ENCODE measurements at regions not wholly inside any gene's neighbourhood (a gene's known extent, or its start where the extent isn't known, plus 50 kb on each side); places are given as distances from the start of the nearest gene placed in this dataset.
A peak's percentile ranks its signal among the peaks of the same experiment; 100 is the strongest.

GRCh38 chr10:78630944-78631838 is 437.6 kb upstream of the ZMIZ1 start:
- no peak for DNase-seq

GRCh38 chr10:78634389-78634815 is 434.4 kb upstream of the ZMIZ1 start:
- DNase-seq: no peak

DNA sequence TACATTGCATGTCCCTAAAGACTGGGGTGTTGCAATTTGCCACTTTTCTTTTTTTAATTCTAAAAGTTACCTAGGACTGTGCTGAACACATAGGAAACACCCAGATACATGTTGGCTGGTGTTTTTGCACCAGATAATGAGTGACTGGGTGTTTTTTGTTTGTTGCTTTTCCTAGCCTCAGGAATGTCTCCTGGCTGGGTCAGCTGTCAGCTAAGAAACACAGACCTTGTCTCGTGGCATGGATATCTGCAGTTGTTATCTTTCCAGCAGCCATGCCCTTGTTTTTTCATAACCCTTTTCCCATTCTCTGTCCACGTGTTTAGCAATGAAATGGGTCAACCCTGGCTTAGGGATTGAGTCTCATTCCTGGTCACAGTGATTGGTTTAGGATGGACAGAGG is 433.9 kb upstream of the ZMIZ1 start:
- no peak for DNase-seq

DNA sequence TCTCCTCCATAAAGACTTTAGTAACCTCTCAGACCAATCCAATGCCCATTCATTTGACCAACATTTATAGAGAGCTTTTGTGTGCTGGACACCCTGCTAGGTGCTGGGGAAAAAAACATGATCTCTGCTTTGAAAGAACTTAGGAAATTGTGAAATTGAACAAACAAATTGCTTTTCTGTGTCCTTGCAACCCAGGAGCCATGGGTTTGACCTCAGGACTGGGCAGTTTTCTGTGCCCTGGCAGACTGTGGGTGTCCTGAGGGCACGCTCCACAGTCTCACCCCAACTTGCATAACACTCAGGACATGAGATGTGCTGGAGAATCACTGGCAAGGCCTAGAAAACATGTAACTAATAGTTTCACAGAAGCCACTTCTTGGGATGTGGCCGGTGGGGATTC is 429.1 kb upstream of the ZMIZ1 start:
- DNase-seq: no peak

DNA sequence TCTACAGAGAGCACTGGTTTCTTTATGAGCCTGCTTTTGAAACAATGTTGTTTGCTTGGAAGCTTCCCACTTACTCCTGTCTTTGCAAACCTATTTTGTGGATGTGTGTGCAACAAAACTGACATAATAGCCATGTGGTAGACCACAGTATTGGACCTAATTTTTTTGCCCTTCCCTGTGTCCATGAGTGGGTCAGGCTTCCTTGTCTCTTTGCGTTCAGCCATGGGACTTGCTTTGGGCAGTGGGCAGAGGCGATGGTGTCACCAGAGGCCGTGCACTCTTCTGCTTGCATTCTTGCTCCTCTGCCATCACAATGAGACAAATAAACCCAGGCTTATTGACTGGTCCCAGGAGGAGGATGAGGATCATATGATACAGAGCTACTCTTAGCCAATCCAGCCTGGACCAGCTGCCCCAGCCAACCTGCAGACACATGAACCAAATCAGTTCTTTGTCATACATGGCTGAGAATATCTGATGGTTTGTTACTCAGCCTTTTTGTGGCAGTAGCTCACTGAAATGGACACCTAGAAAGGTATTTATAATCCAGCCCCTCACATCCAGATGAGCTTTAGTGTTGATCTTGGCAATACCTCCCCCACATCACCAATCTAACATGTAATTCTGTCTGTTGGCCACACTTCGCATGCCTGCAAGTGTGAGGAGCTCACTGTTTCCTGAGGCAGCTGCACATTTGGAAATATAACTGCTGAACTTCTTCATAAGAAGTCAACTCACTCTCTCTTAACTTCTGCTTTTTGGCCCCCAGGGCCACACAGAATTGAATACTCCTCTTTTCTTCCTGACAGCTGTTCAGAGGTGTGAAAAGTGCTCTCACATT is 427.8 kb upstream of the ZMIZ1 start:
- peak; percentile 99 for DNase-seq

GRCh38 chr10:78641693-78642092 is 427.1 kb upstream of the ZMIZ1 start:
- DNase-seq: no peak

- DNase-seq: peak in 1 of 2 experiments; percentile 9
These were observed 426.4 kb upstream of the ZMIZ1 start for GRCh38 chr10:78642269-78642816.

DNA sequence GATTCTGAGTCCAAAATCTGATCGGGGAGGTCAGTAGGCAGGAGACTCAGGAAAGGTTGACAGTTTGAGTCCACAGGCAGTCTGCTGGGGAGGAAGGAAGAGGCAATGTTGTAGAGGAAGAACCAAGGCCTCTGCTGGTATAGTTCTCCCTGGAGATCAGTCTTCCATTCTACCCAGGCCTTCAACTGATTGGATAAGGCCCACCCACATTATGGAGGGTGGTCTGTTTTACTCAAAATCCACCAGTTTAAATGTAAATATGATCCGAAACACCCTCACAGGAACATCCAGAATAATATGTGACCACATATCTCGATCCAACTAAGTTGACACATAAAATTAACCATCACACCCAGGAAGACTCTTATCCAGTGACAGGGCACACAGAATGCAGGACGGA is 425.3 kb upstream of the ZMIZ1 start:
- no peak for DNase-seq

GRCh38 chr10:78644550-78644949 is 424.2 kb upstream of the ZMIZ1 start:
- no peak for DNase-seq

GRCh38 chr10:78645169-78645686 is 423.5 kb upstream of the ZMIZ1 start:
- DNase-seq: no peak

DNA sequence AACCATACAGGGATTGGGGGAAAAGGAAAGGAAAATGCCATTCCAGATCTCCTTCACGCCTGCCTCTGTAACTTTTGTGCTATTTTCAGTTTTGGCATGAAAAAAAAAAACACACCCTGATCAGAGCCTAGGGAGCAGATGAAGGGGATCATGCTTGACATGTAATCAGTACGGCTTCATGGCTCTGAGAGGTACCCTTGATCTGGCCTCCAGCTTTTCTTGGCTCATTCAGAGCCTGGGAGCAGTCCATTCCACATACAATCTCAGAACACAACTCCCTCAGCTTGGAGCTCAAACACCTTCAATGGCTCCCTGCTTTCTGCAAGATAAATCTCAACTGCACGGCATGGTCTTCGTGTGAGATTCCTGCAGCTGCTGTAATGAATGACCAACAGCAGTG is 422.8 kb upstream of the ZMIZ1 start:
- DNase-seq: no peak

- DNase-seq: no peak
These were observed 420.4 kb upstream of the ZMIZ1 start for GRCh38 chr10:78648256-78648860.

DNA sequence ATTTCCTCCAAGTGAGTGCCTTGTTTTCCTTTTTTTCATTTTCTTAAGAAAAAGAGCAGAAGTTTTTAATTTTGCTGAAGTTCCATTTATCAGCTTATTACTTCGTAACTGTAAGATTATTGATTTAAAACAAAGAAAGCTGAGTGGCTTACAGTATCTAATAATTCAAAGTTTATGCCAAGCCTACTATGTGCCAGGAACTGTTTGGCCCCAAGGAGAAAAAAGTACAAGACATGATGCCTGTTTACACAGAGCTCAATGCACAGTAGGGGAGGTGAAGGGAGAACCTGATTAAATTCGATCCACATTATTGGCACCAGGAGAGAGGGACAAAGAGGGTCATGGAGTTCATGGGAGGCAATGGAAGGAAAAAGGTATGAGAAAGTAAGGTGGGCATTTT is 419.3 kb upstream of the ZMIZ1 start:
- DNase-seq: no peak

DNA sequence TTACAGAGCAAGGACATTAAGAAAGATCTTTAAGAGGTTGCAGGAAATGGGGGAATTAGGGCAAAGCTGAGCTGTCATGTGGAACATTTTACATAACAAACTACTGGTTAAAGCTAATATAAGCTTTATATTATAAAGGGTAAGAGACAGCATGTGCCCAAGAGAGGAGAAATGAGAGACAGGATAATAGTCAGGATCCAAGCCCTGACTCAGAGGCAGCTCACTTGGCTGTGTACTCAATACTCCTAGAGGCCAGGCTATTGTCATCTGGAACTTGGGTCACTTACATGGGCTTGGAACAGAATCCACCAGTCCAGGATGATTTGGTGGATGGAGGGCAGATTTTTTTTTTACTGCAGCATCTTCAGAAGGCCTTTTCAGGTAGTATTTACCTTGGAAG is 418.6 kb upstream of the ZMIZ1 start:
- no peak for DNase-seq

- no peak for DNase-seq
These were observed 417.5 kb upstream of the ZMIZ1 start for GRCh38 chr10:78651287-78651686.

DNA sequence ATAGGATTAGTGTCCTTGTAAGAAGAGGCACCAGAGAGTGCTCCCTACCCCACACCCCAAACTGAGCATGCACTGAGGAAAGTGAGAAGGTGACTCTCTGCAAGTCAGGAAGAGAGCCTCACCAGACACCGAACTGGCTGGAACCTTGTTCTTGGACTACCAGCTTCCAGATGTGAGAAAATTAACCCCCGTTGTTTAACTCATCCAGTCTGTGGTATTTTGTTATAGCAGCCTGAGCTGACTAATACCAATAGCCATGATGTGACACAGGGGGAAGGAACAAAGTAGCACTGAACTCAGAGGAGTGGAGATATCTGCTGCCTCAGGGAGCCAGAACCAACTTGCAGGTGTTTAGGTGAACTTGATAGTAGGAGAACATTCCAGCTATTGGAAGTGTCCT is 415.2 kb upstream of the ZMIZ1 start:
- DNase-seq: no peak

DNA sequence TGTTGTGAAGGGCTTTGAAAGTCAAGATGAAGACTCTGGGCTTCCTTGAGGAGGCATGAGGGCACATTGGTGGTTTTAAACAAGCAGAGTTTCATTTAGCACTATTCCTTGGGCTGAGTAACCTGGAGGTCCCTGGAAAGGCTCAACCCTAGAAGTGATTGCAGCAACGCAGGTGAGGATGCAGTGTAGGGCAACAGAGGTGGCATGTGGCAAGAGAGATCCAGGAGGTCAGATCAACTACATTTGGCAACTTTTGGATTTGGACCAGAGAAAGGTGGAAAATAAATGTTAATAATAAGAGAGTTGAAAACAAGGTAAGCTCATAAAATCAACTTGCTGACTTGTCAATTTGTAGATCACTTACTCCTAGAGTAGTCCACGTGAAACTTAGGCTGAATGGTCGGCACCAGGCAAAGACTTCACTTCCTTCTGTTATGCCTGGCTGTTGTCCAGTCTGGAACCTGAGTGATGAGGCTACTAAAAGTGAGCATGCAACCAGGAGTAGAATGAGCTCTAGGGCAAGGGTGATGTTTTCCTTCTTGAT is 414.6 kb upstream of the ZMIZ1 start:
- DNase-seq: no peak

- DNase-seq: no peak
These were observed 412.8 kb upstream of the ZMIZ1 start for GRCh38 chr10:78655979-78656378.

DNA sequence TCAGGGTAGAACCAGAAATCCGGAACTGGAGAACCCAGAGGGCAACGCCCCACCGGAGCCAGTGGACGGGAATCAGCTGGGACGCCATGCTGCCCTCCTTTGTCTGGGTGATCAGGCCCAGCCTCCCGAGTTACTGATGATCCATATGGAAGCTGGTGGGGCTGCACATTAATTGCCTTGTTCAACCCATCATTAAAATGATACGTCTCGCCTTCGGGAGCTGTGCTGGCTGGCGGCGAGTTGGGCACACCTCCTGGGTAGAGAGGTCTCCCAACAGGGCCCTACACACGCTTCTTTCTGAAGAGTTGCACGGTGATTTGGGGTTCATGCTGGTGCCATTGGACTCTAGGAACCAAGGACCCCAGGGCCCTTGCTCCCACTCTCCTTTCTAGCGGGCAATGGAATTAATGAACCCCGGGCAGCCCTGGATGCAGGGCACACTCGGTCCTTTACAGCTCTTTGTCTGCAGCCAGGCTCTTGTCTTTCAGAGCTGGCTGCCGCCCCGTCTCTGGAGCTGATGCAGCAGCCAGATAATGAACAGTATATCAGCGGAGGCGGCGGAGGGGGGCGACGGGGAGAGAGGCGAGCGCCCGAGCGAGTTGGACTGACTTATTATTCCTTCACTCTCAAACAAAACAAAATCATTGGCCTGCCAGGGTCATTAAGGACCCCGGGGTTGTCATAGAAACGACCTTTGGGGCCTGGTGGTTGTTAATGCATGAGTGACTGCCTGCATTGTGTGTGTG is 412.2 kb upstream of the ZMIZ1 start:
- no peak for DNase-seq

GRCh38 chr10:78657163-78657861 is 411.5 kb upstream of the ZMIZ1 start:
- DNase-seq: peak; percentile 92 to 94

- DNase-seq: no peak
These were observed 411.0 kb upstream of the ZMIZ1 start for GRCh38 chr10:78657862-78658165.

All from Kasumi-1 (cell line).